ENCODE measurements at regions not wholly inside any gene's neighbourhood (a gene's known extent, or its start where the extent isn't known, plus 50 kb on each side); places are given as distances from the start of the nearest gene placed in this dataset.

DNA sequence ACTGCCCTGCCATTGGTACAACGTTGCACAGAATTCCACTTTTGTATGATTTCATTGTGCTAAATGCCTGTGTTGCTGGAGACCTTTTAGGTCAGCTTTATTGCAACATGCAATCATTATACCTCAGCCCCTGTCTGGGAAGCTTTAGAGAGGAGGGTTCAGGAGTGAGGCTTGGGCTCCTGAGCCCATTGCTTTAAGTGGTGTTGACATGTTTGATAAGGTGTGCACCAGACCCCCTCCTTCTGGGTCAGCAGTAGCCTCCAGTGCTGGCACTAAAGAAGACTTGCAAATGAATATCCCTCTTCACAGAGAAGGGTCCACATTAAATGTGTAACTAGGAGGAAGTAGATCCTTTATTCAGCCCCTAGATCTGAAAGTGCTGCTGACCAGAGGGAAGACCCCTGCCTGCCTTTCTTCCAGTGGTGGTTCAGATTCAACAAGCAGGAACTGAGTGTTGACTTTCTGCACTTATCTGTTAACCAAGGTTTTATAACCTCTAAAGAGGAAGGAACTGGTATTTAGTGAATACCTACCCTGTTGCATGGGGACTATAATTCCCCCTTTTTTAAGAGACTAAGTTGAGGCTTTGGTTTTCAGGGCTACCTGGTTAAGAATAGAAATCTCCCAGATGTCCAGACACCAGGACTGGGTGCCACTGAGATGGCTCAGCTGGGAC is 369.4 kb upstream of the IGFBP3 start:
- WGBS, 2 experiments (ENCODE audit: low coverage in 1 of 2, low lambda C conversion rate in 2 of 2, missing lambda C conversion rate in 2 of 2), result 52 to 62% methylated on average over 1 of the region's 1 CpG
- H3K79me2 ChIP-seq (ENCODE audit: insufficient read depth), result no peaks in the 10 kb centered on the region
- no peaks in the 10 kb centered on the region for H3K9me3 ChIP-seq (ENCODE audit: low read depth)
- in situ Hi-C loops (cut with MboI), result no loop called here
- H3K36me3 ChIP-seq (ENCODE audit: low read depth), result no peaks in the 10 kb centered on the region
- H3K4me2 ChIP-seq (ENCODE audit: unreplicated experiment), result peak overlapping the region; percentile 80
- TF ChIP-seq EZH2phosphoT487 (IDR thresholded peaks at IDR 0.05; ENCODE audit: insufficient read depth, low read depth), result no peak
- TF ChIP-seq EZH2 (IDR thresholded peaks at IDR 0.05; ENCODE audit: insufficient read depth, poor library complexity, severe bottlenecking), result no peak
- H3F3A ChIP-seq (ENCODE audit: insufficient read depth), result peaks cover 30% of the 10 kb centered on the region
- peak overlapping the region; percentile 17; the same call in 1 of the 2 replicates for H2AFZ ChIP-seq
- no peaks in the 10 kb centered on the region for H4K20me1 ChIP-seq (ENCODE audit: insufficient read depth)
- no peaks in the 10 kb centered on the region for H3K27me3 ChIP-seq (replicated peaks; ENCODE audit: insufficient read depth)
- no peak overlapping the region for H3K4me3 ChIP-seq
- 0 out of 2 replicates have a peak, but pooled peaks cover 3% of the 10 kb centered on the region for H3K9me2 ChIP-seq (ENCODE audit: insufficient read depth)
- peaks cover 44% of the 10 kb centered on the region for H3K4me1 ChIP-seq (ENCODE audit: insufficient read depth)
- DNase-seq, result no peak
- peak overlapping the region; percentile 30; the same call in 1 of the 2 replicates for H3K9ac ChIP-seq
- H3K27ac ChIP-seq, result peak overlapping the region; percentile 98

DNA sequence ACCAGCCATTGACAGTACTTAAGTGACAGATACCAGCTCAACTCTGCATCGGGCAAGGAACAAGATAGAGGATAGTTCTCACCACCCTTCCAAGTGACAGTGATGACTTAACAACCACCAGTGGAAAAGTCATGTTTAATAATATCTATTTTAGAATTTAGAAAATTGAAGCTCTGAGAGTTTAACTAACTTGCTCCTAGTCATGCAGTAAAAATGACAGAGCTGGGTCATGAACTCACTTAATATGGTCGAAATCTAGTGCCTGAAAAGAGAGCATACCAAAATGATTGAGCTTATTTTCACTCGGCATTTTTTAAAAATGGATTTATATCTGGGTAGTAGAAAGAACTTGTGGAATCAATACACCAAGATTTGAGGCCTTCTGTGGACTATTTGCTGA is 367.8 kb upstream of the IGFBP3 start:
- peak overlapping the region; percentile 28; the same call in 1 of the 2 replicates for H3K27ac ChIP-seq
- peak; percentile 47 for DNase-seq
- 29 to 46% methylated on average over 3 of the region's 3 CpGs for WGBS, 2 experiments (ENCODE audit: low coverage in 1 of 2, low lambda C conversion rate in 2 of 2, missing lambda C conversion rate in 2 of 2)

DNA sequence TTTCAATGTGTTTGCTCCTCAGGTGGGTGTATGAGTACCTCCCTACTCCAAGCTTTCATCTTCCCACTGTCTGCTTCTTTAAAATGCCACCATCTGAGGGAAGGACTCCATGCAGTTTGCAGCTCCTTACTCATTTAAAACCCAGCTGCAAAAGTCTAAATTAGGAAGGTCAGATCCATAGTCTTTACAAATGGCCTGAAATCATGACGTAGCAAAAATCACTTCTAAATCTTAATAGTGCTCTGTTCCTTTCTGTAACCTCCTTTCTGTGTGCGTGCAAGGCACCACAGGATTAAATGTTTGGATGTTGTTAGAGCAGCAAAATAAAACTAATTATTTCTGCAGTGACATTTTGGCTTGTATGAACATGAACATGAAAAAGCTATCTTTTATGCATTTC is 366.9 kb upstream of the IGFBP3 start:
- in situ Hi-C loops (cut with MboI), result no loop called here
- Histone ChIP-seq H3K27ac (no peak overlapping the region), H3F3A (ENCODE audit: insufficient read depth) (peaks cover 25% of the 10 kb centered on the region), H3K9me2 (ENCODE audit: insufficient read depth) (0 out of 2 replicates have a peak, but pooled peaks cover 3% of the 10 kb centered on the region), H3K27me3 (replicated peaks; ENCODE audit: insufficient read depth) (no peaks in the 10 kb centered on the region), H3K9ac (no peak overlapping the region), H3K9me3 (ENCODE audit: low read depth) (no peaks in the 10 kb centered on the region), H3K4me1 (ENCODE audit: insufficient read depth) (peaks cover 40% of the 10 kb centered on the region), H3K4me2 (ENCODE audit: unreplicated experiment) (no peak overlapping the region), H3K36me3 (ENCODE audit: low read depth) (no peaks in the 10 kb centered on the region), H3K79me2 (ENCODE audit: insufficient read depth) (no peaks in the 10 kb centered on the region), H2AFZ (no peak overlapping the region), H3K4me3 (no peak overlapping the region), H4K20me1 (ENCODE audit: insufficient read depth) (no peaks in the 10 kb centered on the region)
- TF ChIP-seq EZH2phosphoT487 (IDR thresholded peaks at IDR 0.05; ENCODE audit: insufficient read depth, low read depth), result no peak
- no peak for TF ChIP-seq EZH2 (IDR thresholded peaks at IDR 0.05; ENCODE audit: insufficient read depth, poor library complexity, severe bottlenecking)
- DNase-seq, result no peak
- 86 to 88% methylated on average over 2 of the region's 2 CpGs for WGBS, 2 experiments (ENCODE audit: low coverage in 1 of 2, low lambda C conversion rate in 2 of 2, missing lambda C conversion rate in 2 of 2)

More for the DNA sequence above, 367.8 kb upstream of the IGFBP3 start:
- Histone ChIP-seq H2AFZ (no peak overlapping the region), H3K9me3 (ENCODE audit: low read depth) (no peaks in the 10 kb centered on the region), H3K4me1 (ENCODE audit: insufficient read depth) (peaks cover 44% of the 10 kb centered on the region), H3K36me3 (ENCODE audit: low read depth) (no peaks in the 10 kb centered on the region), H3K79me2 (ENCODE audit: insufficient read depth) (no peaks in the 10 kb centered on the region), H3K4me3 (no peak overlapping the region), H3F3A (ENCODE audit: insufficient read depth) (peaks cover 30% of the 10 kb centered on the region), H3K9me2 (ENCODE audit: insufficient read depth) (0 out of 2 replicates have a peak, but pooled peaks cover 3% of the 10 kb centered on the region), H3K27me3 (replicated peaks; ENCODE audit: insufficient read depth) (no peaks in the 10 kb centered on the region), H3K4me2 (ENCODE audit: unreplicated experiment) (no peak overlapping the region), H4K20me1 (ENCODE audit: insufficient read depth) (no peaks in the 10 kb centered on the region), H3K9ac (no peak overlapping the region)
- in situ Hi-C loops (cut with MboI), result no loop called here
- TF ChIP-seq EZH2phosphoT487 (IDR thresholded peaks at IDR 0.05; ENCODE audit: insufficient read depth, low read depth) (no peak), EZH2 (IDR thresholded peaks at IDR 0.05; ENCODE audit: insufficient read depth, poor library complexity, severe bottlenecking) (no peak)

DNA sequence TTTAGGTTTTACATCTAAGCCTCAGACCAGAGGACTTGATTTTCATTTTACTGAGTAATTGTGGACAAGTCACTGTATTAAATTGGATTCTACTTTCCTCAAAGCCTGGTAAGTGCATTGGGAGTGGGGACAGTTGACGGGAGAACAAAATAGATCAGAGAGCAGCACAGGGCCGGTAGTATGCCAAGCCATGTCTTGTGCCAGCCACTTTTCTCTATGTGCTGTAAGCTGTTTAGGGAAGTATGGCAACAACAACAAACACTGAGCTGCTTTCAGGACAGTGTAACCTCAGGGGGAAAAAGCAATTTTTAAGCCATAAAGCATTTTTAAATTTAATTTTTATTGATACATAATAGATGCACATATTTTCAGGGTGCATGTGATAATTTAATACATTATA is 365.9 kb upstream of the IGFBP3 start:
- Histone ChIP-seq H3K27me3 (replicated peaks; ENCODE audit: insufficient read depth) (no peaks in the 10 kb centered on the region), H3K36me3 (ENCODE audit: low read depth) (no peaks in the 10 kb centered on the region), H3K9me2 (ENCODE audit: insufficient read depth) (0 out of 2 replicates have a peak, but pooled peaks cover 3% of the 10 kb centered on the region), H3F3A (ENCODE audit: insufficient read depth) (peaks cover 14% of the 10 kb centered on the region), H3K4me3 (no peak overlapping the region), H3K9ac (no peak overlapping the region), H3K4me2 (ENCODE audit: unreplicated experiment) (no peak overlapping the region), H3K4me1 (ENCODE audit: insufficient read depth) (peaks cover 30% of the 10 kb centered on the region), H4K20me1 (ENCODE audit: insufficient read depth) (no peaks in the 10 kb centered on the region), H2AFZ (no peak overlapping the region), H3K9me3 (ENCODE audit: low read depth) (no peaks in the 10 kb centered on the region), H3K79me2 (ENCODE audit: insufficient read depth) (no peaks in the 10 kb centered on the region), H3K27ac (no peak overlapping the region)
- 52 to 54% methylated on average over 2 of the region's 2 CpGs for WGBS, 2 experiments (ENCODE audit: low coverage in 1 of 2, low lambda C conversion rate in 2 of 2, missing lambda C conversion rate in 2 of 2)
- TF ChIP-seq EZH2 (IDR thresholded peaks at IDR 0.05; ENCODE audit: insufficient read depth, poor library complexity, severe bottlenecking) (no peak), EZH2phosphoT487 (IDR thresholded peaks at IDR 0.05; ENCODE audit: insufficient read depth, low read depth) (no peak)
- DNase-seq, result no peak
- in situ Hi-C loops (cut with MboI), result no loop called here

All from GM23248 (cell line).